HG03196 (cell line): ENCODE measurements at regions not wholly inside any gene's neighbourhood (a gene's known extent, or its start where the extent isn't known, plus 50 kb on each side); places are given as distances from the start of the nearest gene placed in this dataset.
A peak's percentile ranks its signal among the peaks of the same experiment; 100 is the strongest.
"Not testable (repeated sequence)": the region's sequence is repeated elsewhere in the genome, so short reads cannot be mapped to it uniquely, and the experiment has no call there.

Experiments used
- ATAC-seq: cut with Tn5 transposase; IDR thresholded peaks from one replicate; pipeline ENCODE4 v1.9.1; 2021; ENCODE audit not compliant: unreplicated experiment

- ATAC-seq, result no peak
Measured at GRCh38 chr4:169342906-169343564, 72.3 kb upstream of the SH3RF1 start.

DNA sequence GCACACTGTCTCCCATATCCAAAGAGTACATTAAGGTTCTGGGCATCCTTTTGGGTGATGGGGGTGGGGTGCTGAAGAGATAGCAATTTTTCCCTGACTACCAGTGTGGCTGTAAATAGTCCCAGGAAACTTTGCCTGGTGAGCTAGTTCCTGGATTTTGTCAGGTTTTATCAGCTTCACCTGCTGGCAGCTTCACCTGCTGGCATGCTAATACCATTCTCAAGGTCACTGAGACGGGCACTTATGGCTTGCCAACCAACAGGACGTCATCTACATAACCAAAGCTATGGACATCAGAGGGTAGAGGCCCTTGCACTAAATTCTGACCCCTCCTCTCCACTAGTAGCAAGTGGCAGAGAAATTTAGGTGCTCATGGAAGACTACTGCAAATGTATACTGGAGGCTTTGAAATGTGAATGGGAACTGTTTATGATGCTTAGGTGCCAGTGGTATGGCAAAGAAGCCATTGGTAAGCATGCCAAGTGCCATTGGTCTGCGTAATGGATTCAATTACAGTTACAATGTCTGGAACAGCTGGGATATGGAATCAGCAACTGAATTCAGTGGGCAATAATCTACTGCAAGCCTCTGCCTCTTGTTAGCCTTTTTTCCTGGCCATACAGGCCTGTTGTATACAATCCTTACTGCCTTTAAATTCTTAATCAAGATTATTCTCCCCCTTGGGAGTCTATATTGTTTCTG is 71.6 kb upstream of the SH3RF1 start:
- no peak for ATAC-seq

GRCh38 chr4:169341490-169341889 is 70.7 kb upstream of the SH3RF1 start:
- peak; percentile 57 for ATAC-seq

DNA sequence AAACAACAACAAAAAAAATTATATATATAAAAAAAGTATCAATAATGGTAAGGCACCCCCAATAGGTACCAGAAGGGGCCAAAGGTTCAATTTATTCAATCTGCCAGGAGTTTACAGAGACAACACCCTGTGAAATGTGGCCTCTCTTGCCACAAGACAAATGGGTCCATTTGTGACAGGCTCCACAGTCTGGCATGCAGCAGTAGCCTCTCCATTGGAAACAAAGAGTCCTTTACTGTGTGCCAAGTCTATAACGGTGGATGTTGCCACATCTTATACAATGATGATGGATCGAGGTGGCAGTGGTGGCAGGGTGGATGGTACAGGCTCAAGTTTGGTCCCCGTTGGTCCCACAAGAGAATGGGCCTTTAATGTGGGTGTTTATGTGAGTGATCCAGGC is 70.1 kb upstream of the SH3RF1 start:
- no peak for ATAC-seq

DNA sequence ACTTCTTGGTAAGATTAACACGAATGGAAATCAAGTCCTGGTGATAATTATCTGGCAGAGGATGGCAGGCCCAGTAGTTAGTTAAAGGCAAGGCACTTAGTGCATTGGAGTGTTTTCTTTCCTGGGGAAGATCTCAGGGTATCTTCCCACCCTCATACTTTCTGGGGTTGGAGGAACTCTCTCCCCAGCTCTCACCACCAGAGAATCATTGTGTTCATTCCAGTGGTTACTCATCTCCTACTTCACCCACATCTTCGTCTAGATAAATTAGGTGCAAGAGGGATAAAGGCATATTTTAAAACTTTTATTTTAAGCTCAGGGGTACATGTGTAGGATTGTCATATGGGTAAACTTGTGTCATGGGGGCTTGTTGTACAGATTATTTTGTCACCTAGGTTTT is 67.5 kb upstream of the SH3RF1 start:
- ATAC-seq, result no peak

- no peak for ATAC-seq
Measured at GRCh38 chr4:169337510-169337909, 66.8 kb upstream of the SH3RF1 start.

DNA sequence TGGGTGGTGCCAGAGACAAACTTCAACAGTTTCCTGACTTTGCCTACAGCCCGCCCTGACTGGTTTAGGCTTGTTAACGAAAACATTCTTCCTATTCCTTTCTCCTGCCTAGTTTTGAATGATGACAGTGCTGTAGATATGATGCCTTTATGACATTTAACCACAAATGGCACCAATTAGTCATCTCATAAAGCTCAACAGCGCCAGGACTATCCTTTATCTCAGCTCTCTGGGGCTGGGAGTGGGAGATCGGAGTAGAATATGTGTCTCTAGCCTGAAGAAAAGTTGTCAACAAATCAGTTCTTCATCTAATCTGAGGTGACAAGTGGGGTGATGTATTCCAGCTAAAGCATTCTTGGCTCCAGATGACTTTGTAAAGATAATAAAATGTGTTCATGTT is 64.6 kb upstream of the SH3RF1 start:
- ATAC-seq, result no peak

GRCh38 chr4:169334335-169334734 is 63.6 kb upstream of the SH3RF1 start:
- no peak for ATAC-seq

- no peak for ATAC-seq
Measured at GRCh38 chr4:169333265-169333664, 62.5 kb upstream of the SH3RF1 start.

DNA sequence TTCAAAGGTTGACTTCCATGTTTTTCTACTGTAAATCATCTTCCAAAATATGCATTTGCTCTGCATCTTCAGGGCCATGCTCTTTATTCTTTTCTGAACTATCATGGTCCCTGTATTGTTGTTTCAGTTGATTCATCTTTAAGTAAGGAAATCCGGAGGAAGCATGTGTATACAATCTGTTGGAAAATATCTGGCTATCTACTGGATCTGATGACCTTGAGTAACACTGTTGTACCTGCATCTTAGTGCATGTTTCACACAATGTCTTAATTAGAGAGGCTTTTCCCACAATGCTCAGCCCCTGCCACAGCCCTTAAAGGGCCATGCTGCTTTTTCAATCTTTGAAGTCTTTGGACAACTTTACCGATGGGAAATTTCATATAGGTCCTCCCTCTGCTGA is 61.8 kb upstream of the SH3RF1 start:
- ATAC-seq, result no peak

GRCh38 chr4:169330811-169331210 is 60.1 kb upstream of the SH3RF1 start:
- no peak for ATAC-seq

DNA sequence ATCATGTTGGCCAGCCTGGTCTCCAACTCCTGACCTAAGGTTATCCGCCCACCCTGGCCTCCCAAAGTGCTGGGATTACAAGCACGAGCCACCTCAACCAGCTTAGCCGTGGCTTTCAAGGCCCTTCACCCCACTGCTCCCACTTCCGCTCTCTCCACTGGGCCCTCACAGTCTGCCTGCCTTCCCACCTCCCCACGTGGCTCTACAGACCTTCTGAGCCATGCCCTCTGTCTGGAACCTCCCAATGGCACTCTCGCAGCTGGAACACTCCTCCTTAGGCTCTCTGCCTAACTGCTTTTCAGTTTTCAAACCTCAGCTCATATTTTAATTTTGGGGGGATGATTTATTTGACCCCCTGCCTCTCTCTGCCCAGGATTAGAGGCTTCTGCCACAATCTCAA is 59.3 kb upstream of the SH3RF1 start:
- ATAC-seq, result no peak

DNA sequence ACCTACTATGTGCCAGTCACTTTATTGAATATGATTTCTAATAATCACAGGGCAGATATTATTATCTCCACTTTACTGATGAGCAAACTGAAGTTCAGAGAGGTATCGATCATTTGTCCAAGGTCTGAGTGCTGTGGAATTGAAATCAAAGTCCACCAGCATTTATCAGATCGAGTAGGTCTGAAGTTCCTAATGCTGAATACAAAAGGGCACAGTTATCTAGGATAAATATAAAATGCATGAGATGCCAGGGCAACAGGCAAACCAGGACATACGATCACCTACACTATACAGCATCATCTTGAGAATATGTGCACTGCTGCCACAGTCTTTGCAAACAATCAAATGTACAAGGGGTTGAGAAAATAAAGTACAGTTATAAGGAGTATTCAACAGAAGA is 57.2 kb upstream of the SH3RF1 start:
- ATAC-seq, result no peak

DNA sequence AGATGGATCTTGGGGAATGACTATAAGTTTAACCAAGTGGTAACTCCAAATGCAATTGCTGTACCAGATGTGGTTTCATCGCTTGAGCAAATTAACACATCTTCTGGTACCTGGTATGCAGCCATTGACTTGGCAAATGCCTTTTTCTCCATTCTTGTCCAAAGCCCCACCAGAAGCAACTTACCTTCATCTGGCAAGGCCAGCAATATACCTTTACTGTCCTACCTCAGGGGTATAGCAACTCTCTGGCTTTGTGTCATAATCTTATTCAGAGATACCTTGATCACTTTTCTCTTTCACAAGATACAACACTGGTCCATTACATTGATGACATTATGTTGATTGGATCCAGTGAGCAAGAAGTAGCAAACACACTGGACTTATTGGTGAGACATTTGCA is 53.2 kb upstream of the SH3RF1 start:
- ATAC-seq, result not testable (repeated sequence)

DNA sequence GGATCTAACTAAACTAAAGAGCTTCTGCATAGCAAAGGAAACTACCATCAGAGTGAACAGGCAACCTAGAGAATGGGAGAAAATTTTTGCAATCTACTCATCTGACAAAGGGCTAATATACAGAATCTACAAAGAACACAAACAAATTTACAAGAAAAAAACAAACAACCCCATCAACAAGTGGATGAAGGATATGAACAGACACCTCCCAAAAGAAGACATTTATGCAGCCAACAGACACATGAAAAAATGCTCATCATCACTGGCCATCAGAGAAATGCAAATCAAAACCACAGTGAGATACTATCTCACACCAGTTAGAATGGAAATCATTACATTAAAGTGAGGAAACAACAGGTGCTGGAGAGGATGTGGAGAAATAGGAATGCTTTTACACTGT is 52.1 kb upstream of the SH3RF1 start:
- ATAC-seq, result not testable (repeated sequence)
